Sigmoid colon (tissue), 4 donors: ENCODE measurements at regions not wholly inside any gene's neighbourhood (a gene's known extent, or its start where the extent isn't known, plus 50 kb on each side); places are given as distances from the start of the nearest gene placed in this dataset.

ENCODE experiments used
- POLR2A ChIP-seq, 2 donors: fragments of 450-650 bp; IDR thresholded peaks; one replicate each; pipeline ENCODE4 v1.6.1; 2016; ENCODE audit warnings: antibody characterized with exemption in 2 of 2, mild to moderate bottlenecking in 2 of 2, moderate library complexity in 2 of 2
- POLR2AphosphoS5 ChIP-seq, 4 donors: sonication (generic); formaldehyde crosslinking; IDR thresholded peaks; one replicate each; pipeline ENCODE4 v1.6.1; 2017; ENCODE audit warnings: antibody characterized with exemption in 4 of 4

DNA sequence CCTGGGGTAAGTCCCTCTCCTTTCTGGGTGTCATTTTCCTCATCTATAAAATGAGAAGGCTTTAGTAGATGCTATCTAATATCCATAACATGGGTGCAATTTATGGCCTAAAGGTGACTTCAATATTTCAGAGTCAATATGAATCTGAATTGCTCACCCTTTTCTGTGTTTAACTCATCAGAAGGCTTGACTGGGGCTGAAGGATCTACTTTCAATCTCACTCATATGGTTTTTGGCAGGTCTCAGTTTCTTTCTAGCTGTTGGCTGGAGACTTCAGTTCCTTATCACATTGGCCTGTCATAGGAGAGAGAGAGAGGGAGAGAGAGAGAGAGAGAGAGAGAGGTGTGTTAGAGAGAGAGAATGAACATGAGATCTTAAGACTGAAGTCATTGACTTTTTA is 343.7 kb upstream of the MEX3C start:
- no peak for TF ChIP-seq POLR2A (IDR thresholded peaks at IDR 0.05)
- TF ChIP-seq POLR2AphosphoS5 (IDR thresholded peaks at IDR 0.05): no peak
